ENCODE measurements at regions not wholly inside any gene's neighbourhood (a gene's known extent, or its start where the extent isn't known, plus 50 kb on each side); places are given as distances from the start of the nearest gene placed in this dataset.
"Not testable (repeated sequence)": the region's sequence is repeated elsewhere in the genome, so short reads cannot be mapped to it uniquely, and the experiment has no call there.

DNA sequence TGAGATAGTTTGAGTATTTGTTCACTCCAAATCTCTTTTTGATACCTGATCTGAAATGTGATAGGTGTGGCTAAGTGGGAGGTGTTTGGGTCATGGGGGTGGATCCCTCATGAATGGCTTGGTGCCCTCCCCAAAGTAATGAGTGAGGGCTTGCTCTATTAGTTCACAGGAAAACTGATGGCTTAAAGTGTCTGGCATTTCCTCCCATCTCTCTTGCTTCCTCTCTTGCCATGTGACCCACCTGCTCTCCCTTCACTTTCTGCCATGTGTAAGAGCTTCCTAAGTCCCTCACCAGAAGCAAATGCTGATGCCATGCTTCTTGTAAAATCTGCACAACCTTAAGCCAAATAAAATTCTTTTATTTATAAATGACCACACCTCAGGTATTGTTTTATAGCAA, 61.1 kb downstream of the MAD2L1 start:
- no peak for DNase-seq

DNA sequence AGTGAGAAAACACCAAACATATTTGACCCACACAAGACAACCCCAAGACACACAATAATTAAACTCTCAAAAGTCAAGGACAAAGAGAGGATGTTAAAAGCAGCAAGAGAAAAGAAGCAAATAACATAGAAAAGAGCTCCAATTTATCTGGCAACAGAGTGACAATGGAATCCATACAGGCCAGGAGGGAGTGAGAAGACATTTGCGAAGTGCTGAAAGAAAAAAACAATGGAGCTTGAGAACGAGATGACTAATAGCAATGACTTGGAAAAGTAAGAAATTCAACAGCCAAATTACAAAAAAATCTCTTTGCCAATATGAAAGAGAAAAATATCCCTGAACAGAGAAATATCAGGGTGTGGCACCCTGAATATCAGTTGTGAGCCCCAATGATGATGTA, 61.6 kb downstream of the MAD2L1 start:
- no peak for DNase-seq

DNA sequence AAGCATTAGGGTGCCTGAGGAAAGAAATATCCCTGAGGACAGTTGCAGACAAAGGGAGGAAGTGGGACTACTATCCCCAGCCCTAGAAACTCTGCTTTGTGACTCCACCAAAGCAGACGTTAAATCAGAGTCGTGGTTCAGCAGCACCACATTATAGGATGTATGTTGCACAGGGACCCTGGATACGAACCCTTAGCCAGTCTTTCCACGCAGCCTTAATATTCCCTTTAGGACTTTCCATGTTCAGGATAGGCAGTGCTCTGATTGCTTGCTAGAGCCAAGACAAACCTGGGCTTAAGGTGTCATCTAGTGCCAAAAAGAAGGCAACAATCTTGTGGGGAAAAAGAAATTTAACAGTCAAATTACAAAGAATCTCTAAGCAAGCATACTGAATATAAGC, 62.6 kb downstream of the MAD2L1 start:
- DNase-seq = no peak

DNA sequence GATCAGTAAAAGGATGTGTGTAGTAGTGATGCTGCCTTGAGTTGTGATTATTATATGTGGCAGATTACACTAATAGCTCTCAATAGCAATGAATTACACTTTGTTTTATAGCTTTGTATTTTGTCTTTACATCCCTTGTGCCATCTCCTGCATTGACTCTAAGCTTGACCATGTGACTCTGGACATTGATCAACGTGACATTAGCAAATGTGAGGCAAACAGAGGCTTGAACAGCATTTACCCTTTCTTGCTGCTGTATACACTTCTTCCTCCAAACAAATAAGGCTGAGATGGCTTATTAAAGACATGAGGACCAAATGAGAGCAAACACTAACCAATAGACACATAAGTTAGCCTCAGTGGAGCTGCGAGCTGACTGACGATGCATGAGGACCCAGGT, 63.5 kb downstream of the MAD2L1 start:
- DNase-seq = no peak

DNA sequence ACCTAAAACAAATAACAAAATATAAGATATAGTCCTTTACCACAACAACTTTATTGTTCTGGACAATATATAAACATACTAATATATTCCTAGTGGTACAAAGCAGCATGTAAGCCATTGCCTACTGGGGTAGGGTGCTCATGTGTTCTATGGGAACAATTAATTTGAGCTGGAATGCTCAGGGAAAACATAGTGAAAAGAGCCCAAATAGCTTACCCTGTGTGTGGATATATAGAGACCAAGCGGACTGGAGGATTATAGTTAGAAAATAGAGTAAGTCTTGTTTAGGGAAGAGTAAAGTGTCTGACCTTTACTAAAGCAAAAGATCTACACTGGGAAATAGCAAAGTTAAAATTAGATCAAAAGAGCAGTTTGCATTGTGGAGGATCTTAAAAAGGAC, 64.8 kb downstream of the MAD2L1 start:
- DNase-seq = no peak

DNA sequence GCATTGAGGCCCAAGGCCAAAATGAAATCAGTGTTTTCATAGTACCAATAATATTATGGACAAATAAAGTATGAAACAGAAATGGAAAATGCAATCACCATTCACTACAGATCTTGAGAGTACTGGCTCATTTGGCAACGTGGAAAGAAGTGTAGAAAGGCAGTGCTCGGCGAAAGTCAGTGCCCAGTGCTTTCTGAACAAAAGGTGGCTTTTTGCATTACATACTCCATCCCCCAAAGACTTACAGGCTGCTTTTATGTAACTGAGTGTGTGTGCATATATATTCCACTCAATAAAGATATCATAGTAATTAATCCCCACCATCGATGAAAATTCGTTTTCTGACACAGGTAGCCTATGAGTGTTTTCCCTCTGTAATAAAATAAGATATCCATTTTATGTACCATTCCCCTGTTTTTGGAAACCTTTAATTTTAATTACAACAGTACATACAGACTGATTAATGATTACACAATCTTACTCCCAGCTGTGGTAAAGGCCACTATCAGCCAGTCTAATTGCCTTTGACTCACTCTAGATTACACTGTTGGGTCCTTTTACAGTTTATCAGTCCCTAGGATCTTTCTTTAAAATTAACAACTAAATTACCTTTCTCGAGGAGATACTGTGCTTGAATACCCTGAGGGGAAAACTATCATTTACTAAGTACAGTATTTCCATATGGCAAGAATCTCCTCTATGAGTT, 65.9 kb downstream of the MAD2L1 start:
- DNase-seq = no peak

DNA sequence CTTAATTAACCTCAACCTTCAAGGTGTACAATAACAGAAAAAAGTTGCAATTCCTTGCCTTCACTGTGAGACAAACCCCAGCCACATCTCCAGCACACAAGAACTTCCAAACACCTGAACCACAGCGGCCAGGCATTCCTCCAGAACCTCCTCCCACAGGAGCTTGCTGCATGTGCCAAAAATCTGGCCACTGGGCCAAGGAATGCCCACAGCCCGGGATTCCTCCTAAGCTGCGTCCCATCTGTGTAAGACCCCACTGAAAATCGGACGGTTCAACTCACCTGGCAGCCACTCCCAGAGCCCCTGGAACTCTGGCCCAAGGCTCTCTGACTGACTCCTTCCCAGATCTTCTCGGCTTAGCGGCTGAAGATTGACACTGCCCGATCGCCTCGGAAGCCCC, 70.6 kb downstream of the MAD2L1 start:
- not testable (repeated sequence) for DNase-seq

DNA sequence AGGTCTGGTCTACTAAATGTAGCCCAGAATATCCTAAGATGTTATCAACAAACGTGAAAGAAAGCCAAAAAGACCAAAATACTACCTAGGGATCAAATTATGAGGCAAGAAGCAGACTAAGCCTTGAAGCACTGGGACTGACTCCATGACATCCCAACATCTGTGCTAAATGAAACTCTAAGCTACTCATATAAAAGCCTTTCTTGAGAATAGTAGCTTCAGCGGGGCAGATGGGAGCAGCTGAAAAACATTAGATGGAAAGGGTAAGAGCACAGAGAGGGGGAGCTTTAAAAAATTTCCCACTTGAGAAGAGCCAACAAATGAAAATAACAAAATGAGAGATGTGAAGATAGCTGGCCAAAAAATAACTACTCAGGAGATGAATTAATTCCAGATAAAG, 81.7 kb downstream of the MAD2L1 start:
- no peak for DNase-seq

DNA sequence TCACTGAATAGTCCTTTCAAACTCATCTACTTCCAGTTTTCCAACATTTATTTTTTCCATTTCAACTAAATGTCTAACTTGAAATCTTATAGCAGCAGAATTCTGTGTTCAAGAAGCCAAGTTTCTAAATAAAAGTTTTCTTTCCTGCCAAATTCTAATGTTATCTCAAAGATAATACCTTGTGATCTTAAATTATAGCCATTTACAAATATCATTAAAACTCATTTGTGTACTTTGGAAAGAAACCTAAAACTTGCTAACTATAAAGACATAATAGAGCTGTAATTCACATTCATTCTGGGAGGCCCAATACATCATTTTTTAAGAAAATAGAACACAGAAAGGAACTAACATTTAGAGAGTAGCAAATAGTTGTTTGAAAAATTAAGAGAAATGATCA, 83.9 kb downstream of the MAD2L1 start:
- DNase-seq = no peak

DNA sequence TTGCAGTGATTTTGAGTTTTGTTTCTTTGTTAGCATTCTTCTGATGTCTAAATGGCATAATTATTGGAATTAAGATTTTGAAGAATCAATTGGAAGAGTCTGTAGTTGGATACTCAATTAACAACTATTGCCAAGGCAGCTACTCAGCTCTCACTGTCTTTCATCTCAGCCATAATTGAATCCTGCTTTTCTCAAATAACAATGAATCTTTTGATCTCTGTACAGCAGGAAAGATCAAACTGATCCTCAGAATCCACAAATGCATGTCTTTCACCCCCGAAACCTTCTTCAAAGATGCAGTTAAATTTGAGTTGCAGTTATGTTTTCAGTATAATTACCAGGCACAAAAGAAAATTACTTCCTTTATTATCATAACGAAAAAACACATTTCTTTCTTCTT, 86.2 kb downstream of the MAD2L1 start:
- DNase-seq = no peak

DNA sequence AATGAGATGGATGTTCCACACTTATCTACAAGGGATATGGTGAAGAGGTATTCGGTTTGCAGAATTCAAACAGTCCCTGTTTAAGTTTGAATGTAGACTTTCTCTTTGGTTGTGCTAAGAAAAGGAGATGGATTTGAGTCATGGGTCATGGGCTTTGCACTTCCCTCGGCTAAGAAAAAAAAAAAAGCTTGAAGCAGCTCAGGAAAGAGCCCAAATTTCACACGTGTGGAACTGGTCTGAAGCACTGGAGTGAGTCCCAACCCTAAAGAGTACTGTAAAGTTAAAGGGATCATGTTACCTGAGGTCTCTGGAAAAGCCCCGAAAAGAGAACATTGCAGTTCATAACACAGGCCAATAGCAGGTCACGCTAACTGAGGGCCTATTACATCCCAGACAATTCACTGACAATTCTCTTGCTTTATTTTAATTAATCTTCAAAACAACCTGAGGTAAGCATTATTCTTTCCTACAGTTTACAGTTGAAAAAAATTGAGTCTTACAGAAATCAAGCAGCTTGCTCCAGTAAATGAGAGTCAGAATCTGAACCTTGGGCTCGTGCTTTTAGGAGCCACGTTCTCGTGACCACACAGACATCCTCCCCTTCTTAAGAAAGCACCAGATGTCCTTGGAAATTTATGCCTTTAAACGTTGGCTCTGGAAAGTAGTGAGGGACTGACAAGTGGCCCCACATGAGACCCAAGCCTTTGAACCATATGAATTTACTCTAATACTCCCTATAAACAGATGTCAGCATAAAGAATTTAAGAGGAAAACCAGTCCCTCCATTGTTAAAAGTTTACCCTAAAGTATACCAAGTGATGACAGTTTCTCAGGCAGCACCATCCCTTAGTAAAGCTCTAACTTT, 89.3 kb downstream of the MAD2L1 start:
- no peak for DNase-seq

DNA sequence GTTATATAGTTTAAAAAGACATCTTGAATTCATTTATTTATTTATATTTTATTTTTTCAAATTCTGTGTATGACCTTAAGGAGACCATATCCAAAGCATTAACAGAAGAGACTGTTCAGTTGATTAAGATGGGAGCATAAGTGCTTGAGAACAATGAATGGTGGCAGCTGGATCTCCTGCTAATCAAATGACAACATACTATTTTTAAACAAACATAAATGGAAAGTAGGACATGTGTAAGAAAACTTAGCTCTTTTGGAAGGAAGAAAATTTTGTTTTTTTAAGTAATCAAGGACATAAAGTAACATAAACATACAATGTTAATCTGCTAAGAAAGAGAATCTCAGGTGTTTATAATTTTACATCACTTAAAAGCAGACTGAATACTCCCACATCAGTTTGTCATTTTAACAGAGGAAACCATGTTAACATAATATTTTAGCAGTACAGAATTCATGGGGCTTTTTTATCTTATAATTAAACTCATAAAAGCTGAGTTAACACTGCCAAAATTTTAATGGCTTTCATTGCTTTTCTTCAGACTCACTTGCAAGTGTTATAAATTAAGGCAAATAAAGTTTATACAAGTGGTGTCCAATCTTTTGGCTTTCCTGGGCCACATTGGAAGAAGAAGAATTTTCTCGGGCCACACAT, 95.1 kb downstream of the MAD2L1 start:
- DNase-seq = no peak

DNA sequence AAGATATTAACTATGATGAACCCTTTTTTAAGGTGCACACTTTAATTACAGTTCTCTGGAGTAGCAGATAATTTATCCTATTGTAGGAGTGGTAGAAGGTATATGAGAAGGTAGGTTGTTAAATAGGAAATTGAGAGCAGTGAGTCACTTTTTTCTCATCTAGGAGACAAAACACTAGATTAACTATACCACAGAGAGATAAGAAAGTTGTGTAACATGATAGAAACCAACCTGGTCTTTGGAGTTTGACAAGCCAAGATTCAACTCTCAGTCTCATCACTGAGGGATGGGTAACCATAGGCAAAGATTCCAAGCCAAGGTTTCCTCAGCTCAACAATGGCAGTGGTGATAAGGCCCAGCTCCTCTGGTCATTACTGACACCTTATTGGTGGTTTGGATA, 104.0 kb downstream of the MAD2L1 start:
- no peak for DNase-seq

DNA sequence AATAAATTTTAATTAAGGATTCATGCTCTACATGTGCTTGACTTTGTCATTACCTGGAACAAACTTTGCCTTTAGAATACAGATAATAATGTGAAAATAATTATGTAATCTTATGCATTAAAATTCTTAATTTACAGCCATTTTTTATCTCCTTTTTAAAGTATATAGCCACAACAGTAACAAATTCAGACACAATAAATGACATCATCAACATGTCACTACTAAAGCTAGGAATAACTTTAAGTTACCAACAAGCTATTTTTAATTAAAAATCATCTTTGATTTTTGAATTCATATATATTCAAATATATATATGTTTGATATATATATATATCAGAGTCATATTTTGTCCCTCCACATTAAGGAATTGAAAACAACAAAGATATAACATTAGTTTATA, 107.7 kb downstream of the MAD2L1 start:
- DNase-seq = no peak

DNA sequence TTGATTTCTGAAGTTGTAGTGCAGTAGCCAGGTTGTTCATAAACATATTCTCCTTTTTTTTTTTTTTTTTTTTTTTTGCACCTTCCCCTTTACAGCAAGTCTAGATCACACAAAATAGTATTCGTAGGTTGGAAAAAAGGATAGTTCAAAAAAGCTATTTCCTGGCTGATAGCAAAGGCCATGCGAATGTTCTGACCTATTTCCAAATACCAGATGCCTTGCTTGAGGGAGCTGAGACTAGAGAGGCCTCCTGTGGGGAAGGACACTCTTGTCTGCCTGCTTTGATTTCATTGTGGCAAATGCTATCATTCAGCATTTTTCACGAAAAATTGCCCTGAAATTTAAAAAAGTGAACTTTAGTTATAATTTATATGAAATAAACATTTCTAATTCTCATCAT, 111.4 kb downstream of the MAD2L1 start:
- DNase-seq = no peak

DNA sequence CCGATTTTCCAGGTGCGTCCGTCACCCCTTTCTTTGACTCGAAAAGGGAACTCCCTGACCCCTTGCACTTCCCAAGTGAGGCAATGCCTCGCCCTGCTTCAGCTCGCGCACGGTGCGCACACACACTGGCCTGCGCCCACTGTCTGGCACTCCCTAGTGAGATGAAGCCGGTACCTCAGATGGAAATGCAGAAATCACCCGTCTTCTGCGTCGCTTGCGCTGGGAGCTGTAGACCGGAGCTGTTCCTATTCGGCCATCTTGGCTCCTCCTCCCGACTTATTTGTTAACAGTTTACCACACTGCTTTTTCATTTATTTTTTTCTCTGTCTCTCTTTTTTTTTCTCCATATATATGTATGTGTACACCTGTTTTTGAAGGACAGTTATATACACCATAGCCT, 112.2 kb downstream of the MAD2L1 start:
- DNase-seq = not testable (repeated sequence)

DNA sequence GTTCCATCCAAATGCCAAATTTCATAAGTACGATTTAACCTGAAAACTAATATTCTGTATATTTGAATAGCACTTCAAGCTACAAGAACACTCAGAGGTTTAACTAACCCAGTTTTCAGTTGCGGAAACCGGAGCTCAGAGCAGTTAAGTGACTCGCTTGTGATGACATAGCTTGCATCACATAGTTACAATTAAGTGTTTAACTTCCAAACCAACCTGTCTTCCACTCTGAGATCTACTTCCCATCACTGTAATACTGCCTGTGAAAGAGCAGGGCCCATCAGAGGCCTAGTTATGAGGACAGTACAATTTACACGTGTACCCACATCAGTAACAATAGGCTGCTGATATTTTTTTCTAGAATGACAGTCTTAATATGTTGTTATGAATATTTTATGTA, 120.3 kb downstream of the MAD2L1 start:
- no peak for DNase-seq

DNA sequence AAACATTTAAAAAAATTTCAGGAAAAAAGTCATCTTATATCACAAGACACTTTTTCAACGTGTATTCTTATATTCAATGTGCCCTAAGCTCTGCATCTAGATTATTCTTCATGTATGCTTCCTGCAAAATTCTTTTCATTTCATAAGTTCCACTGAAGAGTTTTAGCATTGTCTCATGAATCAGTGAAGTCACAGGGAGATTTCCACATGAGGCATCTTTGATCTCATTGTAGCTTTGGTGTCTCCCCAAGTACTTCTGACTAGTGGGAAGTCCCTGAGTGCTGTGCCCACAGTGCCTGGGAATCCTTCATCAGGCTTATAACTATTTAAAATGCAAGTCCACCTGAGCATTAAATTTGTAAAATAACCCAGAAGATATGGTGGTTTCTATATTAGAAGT, 123.8 kb downstream of the MAD2L1 start:
- no peak for DNase-seq

DNA sequence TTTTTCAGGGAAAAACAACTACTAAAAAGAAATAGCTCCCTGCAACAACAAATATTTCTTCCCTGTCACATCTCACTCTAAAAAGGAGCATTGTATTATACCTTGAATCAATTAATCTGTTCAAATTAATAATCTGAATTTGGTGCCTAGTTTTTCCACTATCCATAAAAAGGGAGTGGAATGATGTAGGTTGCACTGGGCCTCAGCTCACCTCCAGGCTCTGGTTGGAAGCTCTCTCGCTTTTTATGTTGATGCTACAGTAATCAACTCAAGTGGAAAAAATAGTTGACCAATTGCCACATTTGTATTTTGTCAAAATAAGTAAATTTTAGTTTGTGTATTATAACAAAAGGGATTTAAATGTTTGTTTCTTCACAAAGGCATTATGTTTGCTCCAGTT, 126.1 kb downstream of the MAD2L1 start:
- DNase-seq = no peak

DNA sequence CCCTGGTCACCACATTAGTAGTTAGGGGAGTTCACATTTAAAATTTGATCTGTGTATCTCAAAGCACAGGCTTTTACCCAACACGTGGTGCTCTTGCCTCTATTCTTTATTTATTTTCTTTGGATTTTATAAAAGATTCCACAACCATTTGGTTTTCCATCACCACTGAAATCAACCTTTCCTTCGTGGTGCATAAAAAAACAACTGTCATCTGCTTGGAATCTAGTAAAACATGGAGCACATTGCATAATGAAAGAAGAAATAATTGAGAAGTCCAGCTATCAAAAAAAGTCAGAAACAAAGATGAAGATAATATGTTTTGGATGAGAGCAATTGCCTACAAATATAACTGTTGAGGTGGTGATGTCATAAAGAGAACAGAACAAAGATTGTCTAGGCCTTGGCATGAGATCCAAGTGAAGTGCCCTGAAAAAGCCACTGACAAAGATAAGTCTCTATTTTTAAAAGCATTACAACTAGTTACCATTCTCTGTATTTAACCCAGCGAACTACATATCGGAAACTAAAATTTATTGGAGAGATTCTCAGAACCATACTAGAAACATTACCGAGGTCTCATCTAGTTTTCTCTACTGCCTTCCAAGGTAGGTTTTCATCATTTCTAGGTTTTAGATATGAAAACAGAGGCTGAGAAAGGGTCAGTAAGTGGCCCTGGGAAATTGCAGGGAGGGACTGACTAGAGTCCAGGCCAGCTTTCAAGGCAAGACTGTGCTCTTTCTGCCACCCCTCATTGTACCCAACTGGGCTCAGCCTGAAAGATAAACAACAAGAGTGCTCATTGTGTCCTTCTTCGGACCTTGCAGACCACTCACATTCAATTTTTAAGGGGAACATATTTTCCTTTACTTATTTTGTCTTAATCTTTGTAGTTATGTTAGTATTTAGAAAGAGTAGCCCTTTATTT, 127.3 kb downstream of the MAD2L1 start:
- DNase-seq = no peak

DNA sequence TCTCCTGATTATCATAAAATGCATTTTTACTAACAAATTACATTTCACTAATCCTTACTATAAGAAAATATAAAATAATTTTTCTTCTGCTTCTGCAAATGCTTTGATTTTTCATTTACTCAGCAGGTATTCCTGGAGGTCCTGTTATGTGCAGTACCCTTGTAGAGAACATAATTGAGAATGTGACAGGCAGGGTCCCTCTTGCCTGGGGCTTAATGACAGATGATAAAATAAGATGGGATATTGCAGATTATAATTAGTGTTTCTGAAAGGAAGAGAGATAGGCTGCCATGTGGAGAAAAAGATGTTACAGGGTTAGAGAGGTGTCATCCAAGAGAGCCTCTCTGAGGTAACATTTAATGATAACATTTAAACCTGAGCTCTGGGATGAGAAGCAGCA, 128.9 kb downstream of the MAD2L1 start:
- DNase-seq = no peak

DNA sequence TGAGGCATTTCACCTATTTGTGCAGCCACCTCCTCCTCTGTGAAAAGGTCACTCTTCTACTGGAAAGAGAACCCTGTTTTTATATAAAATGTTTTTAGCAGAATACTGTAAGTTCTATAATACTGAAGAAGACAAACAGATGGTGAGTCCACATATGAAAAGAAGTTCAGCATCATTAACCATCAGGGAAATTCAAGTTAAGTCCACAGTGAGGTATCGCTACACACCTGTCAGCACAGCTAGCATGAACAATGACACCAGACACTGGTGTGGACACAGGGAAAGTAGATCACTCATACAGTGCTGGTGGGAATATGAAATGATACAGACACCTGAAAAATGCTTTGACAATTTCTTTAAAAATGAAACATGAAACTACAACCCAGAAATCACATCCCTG, 133.0 kb downstream of the MAD2L1 start:
- no peak for DNase-seq

DNA sequence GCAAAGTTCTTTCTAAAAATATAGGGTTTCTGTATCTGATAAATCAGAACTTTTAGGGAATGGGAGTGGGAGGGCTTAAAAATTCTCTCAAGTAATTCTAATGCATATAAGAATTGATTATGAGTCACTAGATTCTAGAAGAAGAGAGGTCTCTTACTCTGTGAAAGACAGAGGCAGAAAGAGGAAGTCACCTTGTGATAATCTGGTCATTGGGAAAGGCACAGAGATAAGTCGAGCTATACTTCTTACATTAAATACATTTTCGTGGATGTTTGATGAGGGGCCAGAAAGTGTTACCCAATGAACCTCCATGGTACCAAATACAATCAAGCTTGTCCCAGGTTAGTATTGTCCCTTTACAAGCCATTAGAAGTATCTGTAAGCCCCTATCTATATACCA, 134.4 kb downstream of the MAD2L1 start:
- DNase-seq = no peak
